Stimulated activated CD8-positive, alpha-beta memory T cell treated with anti-CD3 and anti-CD28 coated beads, Interleukin-15, amount 100 ng/mL, for 48 hours (primary cell): ENCODE measurements at regions not wholly inside any gene's neighbourhood (a gene's known extent, or its start where the extent isn't known, plus 50 kb on each side); places are given as distances from the start of the nearest gene placed in this dataset.
A peak's percentile ranks its signal among the peaks of the same experiment; 100 is the strongest.

Experiments used
- DNase-seq, 2 donors: peaks; one replicate each; pipeline ENCODE4 v3.0.0-alpha.2; 2020; ENCODE audit warnings: low read depth in 2 of 2

GRCh38 chr7:142409471-142409870 lies 151.6 kb upstream of the PRSS58 start:
- DNase-seq: no peak

- DNase-seq: no peak
These were observed 150.9 kb upstream of the PRSS58 start for GRCh38 chr7:142408794-142409193.

- DNase-seq: no peak
These were observed 150.2 kb upstream of the PRSS58 start for GRCh38 chr7:142407939-142408570.

GRCh38 chr7:142405122-142405765 lies 147.4 kb upstream of the PRSS58 start:
- no peak for DNase-seq

DNA sequence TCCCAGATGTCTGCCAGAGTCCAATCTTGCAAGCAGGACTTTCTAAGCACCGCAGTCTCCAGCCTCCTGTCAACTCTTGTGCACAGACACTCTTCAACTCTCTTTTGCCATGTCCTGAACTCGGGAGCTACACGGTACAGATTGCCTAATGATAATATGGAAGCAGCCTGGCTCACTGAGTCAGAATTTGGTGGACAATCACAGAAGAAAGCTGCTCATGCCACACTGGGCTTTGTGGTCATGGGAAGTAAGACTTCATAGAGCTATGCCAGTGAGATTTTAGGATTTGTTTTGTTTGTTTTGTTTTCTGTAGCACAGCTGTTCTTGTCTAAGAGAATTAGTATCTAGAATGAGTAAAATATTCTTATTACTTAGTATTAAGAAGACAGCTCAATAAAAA lies 144.1 kb upstream of the PRSS58 start:
- no peak for DNase-seq

DNA sequence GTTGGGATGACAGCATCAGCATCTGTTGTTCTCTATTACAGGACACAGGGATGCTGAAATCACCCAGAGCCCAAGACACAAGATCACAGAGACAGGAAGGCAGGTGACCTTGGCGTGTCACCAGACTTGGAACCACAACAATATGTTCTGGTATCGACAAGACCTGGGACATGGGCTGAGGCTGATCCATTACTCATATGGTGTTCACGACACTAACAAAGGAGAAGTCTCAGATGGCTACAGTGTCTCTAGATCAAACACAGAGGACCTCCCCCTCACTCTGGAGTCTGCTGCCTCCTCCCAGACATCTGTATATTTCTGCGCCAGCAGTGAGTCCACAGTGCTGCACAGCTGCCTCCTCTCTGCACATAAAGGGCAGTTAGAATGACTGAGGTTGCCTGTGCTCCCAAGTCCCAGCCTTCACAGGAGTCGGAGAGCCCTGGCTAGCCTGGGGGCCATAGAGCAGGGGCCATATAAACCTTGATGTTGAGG lies 142.2 kb upstream of the PRSS58 start:
- DNase-seq: no peak

DNA sequence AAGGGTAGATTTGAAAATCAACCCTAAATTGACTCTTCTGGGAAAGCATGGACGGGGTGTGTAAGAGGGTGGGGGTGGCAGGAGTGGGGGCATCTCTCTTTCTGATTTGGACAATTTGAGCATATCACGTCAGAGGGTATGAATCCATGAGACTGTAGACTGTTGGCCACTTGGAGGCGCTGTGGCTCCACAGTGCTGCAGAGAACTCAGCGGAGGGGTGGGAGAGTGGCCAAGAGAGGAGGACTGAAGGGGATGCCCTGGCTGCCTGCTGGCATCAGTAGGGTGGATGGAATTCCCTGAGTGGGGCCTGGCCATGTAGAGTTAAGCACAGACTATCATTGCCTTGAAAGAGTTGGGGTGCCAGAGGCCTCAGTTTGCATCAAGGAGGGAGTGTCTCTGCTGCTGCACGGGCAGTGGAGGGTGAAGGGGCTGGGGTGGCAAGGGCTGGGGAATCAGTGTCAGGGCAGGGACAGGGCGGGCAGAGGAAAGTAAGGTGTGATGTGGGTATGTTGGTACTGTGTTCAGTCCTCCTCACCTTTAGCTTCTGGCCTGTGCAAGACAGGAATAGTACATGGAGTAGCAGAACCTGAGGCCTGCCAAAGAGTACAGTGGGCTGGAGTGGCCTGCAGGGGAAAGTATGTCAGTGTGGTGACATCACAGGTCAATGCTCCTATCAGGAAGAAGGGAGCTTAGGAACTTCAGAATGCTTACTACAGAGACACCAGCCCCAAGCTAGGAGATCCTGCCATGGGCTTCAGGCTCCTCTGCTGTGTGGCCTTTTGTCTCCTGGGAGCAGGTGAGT lies 133.5 kb upstream of the PRSS58 start:
- no peak for DNase-seq

GRCh38 chr7:142389544-142389943 lies 131.7 kb upstream of the PRSS58 start:
- no peak for DNase-seq

DNA sequence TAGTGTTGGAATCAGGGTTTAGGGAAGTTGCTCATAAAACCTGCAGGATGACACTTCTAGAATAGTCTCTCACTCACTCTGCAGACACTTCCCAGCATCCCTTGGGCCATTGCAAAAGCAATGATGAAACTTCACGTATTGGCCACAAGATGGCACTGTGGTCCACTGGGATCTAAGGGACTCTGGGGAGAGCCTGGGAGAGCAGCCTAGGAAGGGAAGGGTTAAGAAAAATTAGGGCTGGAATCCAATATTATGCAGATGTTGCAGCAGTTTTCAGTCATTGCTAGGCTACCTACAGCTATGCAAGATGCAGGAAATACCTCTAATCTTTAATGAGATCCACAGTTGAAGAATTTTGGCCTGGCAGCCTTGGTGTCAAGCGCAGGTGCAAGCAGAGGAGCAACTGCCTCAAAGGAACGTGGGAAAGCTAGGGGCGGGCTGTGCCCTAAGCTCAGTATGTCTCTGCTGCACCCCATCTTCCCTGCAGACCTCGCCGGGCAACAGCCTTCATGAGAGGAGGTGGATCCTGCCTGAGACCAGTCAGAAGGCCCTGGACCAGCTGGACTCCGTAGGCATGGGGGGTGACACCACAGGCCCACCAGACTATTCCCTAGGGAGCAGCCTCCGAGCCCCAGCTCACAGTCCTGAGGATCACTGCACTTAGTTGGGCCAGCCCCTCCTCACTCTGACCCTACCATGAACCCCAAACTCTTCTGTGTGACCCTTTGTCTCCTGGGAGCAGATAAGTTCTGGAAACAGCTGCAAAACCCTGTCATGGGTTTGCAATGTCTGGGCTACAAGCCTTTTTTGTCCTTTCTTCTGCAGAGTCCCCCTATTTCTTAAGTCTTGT lies 127.9 kb upstream of the PRSS58 start:
- DNase-seq: peak in 1 of 2 donors; percentile 11

- DNase-seq: peak; percentile 37 to 53
These were observed 126.7 kb upstream of the PRSS58 start for GRCh38 chr7:142384493-142384922.

DNA sequence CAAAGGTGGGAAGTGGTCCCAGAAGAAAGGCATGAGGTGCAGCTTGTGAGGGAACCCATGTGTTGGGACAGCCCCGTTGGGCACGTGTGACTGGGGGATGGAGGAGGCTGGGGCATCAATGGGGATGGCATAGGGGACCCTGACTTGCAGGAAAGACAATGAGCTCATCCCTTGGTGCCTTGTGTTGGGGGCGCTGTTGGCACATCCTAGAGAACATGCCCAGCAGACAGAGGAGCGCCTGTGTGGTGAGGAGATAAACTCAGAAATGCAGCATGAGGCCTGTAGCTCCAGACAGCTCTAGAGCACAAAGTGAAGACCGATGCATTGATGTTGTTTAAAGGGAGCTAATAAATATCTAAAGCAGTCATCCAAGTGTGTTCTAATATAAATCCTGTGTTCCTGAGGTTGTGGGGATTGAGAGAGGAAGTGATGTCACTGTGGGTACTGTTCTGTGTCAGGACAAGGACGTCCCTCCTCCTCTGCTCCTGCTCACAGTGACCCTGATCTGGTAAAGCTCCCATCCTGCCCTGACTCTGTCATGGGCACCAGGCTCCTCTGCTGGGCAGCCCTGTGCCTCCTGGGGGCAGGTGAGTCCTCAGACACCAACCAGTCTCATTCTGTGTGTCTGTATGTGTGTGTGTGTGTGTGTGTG lies 126.1 kb upstream of the PRSS58 start:
- DNase-seq: peak in 1 of 2 donors; percentile 4

DNA sequence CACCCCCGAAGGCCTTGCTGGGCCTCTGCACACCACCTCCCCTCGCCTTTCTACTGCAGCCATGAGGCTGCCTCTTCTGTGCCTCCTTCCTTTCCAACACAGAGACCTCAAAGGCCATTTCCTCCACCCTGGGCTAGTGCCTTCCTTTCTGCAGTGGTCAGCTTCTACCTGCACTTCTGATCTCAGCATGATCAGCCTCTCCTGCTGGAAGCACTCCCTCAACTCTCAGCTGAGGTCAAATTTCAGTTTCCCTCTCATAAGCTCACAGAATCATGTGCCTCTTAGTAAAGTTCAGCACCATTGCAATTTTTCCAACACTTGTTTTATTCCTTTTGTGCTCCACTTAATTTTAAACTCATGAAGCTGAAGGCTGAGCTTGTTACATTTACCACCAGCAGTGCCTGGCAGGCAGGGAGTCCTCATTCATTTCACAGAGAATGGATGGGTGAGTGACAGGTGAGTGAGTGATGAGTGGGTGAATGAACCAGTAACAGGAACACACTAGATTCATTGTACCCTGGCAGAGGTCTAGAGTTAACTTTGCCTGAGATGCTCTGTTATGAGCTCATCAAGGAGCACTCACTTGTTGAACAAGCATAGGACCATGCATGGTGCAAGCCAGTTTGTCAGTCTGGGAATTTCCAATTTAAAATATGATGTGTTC lies 124.0 kb upstream of the PRSS58 start:
- no peak for DNase-seq

DNA sequence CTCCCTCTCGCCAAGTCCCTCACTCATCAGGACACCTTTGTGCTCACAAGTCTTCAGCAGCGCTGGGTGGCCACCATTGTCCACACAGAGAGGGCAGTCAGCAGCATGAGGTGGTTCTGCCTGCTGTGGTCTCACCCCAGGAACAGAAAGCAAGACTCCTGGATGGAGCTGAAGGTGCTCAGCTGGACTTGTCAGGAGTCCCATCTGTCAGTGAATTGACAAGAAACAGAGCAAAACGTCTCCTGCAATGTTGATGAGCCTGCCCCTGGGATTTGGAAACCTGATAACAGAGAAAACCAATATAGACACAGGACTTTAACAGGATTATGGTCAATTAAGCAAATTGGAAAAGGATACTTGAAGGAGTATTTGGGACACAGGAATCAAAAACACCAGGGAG lies 122.2 kb upstream of the PRSS58 start:
- no peak for DNase-seq

- DNase-seq: no peak
These were observed 121.5 kb upstream of the PRSS58 start for GRCh38 chr7:142379201-142379885.

DNA sequence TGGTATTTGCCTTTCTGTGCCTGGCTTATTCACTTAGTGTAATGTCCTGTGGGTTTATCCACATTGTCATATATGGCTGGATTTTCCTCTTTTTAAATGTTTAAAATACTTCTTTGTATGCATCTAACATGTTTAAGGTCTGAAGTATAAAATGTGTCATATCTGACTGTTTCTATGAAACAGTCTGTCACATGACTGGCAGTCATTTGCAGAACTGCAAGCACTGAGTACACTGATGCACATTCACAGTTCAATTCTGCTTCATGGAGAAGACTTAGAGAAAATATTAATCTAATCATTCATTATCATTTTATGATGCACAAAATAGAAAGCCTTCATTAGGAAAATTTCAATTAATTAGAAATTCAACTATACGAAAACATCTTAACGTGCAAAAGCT lies 119.7 kb upstream of the PRSS58 start:
- no peak for DNase-seq

GRCh38 chr7:142376356-142376997 lies 118.6 kb upstream of the PRSS58 start:
- DNase-seq: no peak

GRCh38 chr7:142375710-142376313 lies 118.0 kb upstream of the PRSS58 start:
- no peak for DNase-seq

DNA sequence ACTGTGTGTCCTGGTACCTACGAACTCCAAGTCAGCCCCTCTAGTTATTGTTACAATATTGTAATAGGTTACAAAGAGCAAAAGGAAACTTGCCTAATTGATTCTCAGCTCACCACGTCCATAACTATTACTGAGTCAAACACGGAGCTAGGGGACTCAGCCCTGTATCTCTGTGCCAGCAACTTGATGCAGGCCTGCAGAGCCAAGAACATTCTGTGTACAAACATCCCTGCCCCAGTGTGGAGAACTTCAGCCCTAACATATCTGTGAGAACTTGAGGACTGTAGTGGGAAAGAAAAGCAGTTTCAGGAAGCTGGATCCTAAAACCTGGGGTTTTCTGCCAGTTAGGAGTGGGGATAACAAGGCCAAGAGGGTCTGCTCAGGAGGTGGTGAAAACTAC lies 114.9 kb upstream of the PRSS58 start:
- no peak for DNase-seq
